Suppressor macrophage treated with lipopolysaccharide for 1 hour (primary cell): ENCODE measurements at regions not wholly inside any gene's neighbourhood (a gene's known extent, or its start where the extent isn't known, plus 50 kb on each side); places are given as distances from the start of the nearest gene placed in this dataset.
"Not testable (repeated sequence)": the region's sequence is repeated elsewhere in the genome, so short reads cannot be mapped to it uniquely, and the experiment has no call there.

Source experiments
- DNase-seq, 3 donors: peaks; one replicate each; pipeline ENCODE4 v3.0.0-alpha.2; 2020 to 2022

GRCh38 chr4:83213640-83214039 lies 71.0 kb downstream of the COQ2 start:
- DNase-seq, result no peak

DNA sequence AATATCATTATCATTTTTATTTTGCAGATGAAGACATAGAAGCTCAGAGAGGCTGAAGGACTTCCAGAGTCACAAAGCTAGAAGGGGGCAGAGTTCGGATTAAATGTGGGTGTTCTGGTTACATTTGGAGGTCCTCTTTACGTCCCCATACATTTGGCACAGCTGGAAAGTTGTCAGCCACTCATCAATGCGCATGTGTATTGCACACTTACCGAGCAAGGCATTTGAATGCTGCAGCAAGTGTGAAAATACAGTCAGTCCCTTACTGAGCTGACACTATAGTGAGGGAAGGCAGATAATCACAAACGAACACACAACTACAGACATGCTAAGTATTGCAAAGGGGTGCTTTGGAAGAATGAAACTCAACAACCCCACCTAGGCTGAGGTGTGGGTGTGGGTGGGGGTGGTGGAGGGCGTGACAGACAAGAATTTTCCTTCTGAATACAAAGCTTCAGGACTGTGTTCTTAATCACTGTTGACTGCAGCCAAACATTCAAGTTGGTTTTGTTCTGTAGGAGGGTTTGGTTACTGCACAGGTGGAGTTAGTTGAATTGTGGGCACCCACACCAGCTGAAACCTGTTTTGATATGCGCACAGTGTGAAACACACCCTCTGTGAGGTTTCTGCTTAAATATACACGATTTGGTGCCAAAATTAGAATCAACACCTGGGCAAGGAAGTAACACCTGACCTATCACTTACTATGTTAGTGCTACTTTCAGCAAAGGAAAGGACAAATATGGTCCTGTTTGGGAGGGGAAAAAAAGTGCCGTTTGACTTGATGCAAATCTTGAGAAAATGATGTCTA lies 72.4 kb downstream of the COQ2 start:
- DNase-seq, result no peak

GRCh38 chr4:83209419-83209818 lies 75.2 kb downstream of the COQ2 start:
- DNase-seq, result no peak

- no peak for DNase-seq
These were observed 75.9 kb downstream of the COQ2 start for GRCh38 chr4:83208371-83209365.

DNA sequence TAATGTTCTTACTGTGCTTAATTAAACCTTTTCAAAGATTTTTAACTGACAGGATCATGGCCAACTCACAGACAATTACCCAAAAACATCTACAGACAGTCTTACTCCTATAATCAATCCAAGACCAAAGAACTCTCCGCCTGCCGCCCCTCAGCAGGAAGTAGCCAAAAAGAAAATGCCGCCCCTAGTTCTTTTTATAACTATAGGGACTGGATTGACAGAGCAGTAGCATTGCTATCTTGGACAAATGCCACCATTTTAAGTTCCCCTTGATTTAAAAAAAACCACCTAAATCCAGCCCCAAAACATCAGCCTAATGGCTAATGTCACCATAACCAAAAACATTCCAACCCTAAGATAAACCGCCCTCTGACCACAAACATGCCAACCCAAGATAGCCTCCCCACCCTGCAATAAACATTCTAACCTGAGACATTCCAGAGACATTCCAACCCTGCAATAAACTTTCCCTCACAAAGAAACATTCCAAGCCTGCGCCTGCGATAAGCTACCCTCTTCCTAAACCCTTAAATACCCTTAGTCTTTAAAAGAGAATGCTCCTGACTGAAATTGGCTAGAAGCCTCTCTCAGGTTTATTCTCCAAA lies 77.0 kb downstream of the COQ2 start:
- no peak for DNase-seq

GRCh38 chr4:83205760-83206159 lies 78.8 kb downstream of the COQ2 start:
- DNase-seq, result peak in 2 of 3 donors; percentile 34 to 38

- no peak for DNase-seq
These were observed 79.9 kb downstream of the COQ2 start for GRCh38 chr4:83204731-83205130.

DNA sequence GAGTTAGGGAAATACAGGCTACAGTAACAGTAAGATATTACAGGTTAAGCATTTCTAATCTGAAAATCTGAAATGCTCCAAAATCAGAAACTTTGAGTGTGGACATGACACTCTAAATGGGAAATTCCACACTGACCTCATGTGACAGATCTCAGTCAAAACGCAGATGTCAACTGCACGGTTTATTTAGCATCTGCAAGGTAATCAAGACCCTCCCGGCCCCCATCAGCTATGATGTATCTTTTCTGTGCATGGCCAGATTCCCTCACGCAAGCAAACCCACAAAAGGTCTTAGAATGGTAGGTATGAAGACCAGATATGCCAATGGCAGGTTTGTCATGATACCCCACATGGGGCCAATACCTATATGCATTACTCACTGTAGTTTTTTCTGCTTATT lies 82.8 kb downstream of the COQ2 start:
- DNase-seq, result no peak

DNA sequence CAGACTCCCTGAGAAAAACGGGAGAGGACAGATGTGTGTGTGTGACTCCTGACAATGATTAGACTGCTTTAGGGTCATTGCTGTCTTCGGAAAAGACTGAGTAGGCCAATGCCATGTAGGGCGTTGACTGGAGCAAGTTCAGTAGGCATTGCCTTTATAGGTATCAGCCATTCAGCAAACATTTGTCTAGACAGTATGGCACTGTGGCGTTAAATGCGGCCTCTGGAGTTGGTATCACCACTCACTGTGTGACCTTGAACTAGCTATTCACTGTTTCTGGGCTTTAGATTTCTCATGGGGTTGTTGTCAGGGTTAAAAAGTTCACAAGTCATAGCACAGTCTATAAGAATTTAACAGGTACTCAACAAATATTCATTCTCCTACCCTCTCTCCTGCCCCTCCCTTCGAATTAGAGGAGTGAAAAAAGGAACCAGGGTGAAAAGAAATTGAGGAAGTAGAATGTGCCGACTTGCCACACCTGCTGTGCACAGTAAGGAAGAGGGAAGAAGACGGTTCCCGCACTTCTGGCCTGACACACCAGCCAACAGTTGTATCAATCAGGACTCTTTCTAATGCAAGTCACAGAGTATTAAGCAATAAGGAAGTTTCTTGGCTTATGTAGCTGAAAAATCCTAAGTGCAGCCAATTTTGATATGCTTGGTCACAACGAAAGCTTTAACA lies 83.2 kb upstream of the PLAC8 start:
- peak; percentile 77 to 90 (median 87) for DNase-seq

GRCh38 chr4:83196921-83197320 lies 82.4 kb upstream of the PLAC8 start:
- no peak for DNase-seq

DNA sequence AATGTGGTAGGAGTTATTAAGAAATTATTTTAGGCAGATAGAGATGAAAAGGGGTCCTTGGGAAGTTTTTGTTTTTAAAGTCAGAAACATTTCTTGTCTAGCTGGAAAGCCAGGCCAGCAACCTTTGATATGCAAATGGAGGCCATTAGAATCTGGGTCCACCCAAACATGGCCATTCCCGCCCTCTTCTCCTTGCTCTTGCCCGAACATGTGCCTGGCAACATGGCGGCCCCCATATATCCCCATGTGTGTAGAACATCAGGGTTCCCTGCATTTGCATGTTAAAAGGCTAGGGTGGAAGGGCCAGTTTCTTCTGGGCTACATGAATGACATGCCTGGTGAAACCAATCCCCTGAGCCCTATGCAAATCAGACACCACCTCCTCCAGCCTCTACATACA lies 80.7 kb upstream of the PLAC8 start:
- DNase-seq, result no peak

DNA sequence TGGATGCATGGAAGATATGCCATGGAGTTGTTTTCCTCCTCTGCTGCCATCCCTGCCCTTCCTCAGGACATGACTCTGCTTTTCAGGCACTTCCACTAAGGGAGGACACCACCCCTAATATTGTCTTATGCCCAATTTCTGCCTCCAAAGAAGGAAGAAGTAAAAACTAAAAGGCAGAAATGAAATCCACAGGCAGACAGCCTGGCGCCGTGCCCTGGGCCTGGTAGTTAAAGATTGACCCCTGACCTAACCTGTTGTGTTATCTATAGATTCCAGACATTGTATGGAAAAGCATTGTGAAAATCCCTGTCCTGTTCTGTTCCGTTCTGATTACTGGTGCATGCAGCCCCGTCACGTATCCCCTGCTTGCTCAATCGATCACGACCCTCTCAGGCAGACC lies 80.1 kb upstream of the PLAC8 start:
- not testable (repeated sequence) for DNase-seq

DNA sequence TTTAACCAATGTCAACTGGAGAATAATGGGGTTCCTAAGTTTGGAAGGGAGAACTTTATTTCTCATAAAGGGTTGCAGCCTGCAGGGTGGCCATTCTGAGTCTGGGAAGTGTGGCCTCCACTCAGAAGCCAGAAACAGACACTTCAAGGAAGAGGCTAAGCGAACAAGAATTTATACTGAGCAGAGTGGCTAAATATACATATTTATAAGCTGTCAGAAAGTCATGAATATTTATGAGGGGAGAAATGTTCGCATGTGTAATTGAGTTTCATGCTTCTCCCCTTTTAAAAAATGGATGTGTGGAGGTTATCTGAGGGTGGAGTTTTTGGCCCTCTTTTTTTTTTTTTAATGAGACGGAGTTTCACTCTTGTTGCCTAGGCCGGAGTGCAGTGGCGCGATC lies 78.1 kb upstream of the PLAC8 start:
- DNase-seq, result no peak

- no peak for DNase-seq
These were observed 76.5 kb upstream of the PLAC8 start for GRCh38 chr4:83191026-83191425.

DNA sequence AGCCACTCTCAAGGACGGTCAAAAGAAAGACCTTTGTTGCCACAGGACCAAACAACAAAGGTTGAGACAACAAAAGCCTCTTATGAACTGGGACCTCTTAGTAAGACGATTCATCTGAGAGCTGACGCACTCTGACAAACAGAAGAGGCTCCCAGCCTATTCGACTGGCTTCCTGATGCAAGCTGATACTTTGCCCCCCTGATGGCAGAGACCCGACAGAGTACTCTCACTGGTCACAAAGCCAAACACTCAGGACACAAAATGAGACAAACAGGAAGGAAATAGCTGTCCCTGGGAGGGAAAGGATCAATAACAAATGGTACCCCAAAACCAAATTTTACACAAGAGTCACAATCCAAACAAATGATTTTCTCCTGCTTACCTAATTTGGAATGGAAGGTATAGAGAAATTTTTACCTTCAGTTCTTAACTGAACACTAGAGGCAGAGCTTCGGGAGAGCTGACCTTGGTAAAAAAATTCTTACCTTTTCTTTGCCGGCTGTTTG lies 75.2 kb upstream of the PLAC8 start:
- no peak for DNase-seq

DNA sequence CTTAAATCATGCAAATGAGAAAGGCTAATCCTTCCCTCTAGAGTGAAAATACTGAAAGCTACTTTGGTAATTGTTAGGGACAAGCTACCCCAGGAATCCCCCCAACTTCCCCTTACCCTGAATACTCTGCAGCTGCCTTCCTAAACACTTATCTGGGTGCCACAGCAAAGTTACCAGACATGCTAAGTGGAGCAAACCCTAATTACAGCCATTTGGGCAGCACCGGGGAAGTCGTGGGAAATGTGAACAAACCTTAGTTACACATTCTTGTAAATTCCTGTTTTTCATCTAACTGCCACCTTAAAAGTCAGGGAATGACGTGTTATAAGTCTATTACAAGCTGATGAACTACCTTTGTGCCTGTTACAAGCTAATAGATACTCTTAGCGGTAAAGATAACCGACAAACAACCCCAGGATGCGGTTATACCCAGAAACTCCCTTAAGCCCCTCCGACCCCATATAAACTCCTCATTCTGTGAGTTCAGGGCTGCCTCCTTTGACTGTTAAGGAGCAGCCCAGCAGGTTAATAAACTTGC lies 66.0 kb upstream of the PLAC8 start:
- peak; percentile 93 to 97 (median 95) for DNase-seq

GRCh38 chr4:83179205-83179604 lies 64.7 kb upstream of the PLAC8 start:
- no peak for DNase-seq

- DNase-seq, result no peak
These were observed 63.5 kb upstream of the PLAC8 start for GRCh38 chr4:83178029-83178428.

- DNase-seq, result no peak
These were observed 62.7 kb upstream of the PLAC8 start for GRCh38 chr4:83177182-83177581.

- DNase-seq, result peak in 2 of 3 donors; percentile 48 to 62
These were observed 60.4 kb upstream of the PLAC8 start for GRCh38 chr4:83174844-83175414.

GRCh38 chr4:83172371-83172770 lies 57.8 kb upstream of the PLAC8 start:
- peak; percentile 31 to 60 (median 49) for DNase-seq
